Esophagus squamous epithelium (tissue), 4 donors: ENCODE measurements at regions not wholly inside any gene's neighbourhood (a gene's known extent, or its start where the extent isn't known, plus 50 kb on each side); places are given as distances from the start of the nearest gene placed in this dataset.

ENCODE experiments used
- CTCF ChIP-seq, 6 experiments: fragments of 450-650 bp in 4 of 6; fragments of 200-600 bp in 2 of 6; sonication (generic) in 2 of 6; IDR thresholded peaks; one replicate each; pipeline ENCODE4 v1.5.1; 2016 to 2019; ENCODE audit warnings: antibody characterized with exemption in 6 of 6, mild to moderate bottlenecking in 4 of 6, moderate library complexity in 4 of 6
- POLR2A ChIP-seq, 4 donors: fragments of 450-650 bp; IDR thresholded peaks; one replicate each; pipeline ENCODE4 v1.6.1; 2017; ENCODE audit warnings: antibody characterized with exemption in 4 of 4, mild to moderate bottlenecking in 4 of 4, moderate library complexity in 3 of 4

- TF ChIP-seq CTCF (IDR thresholded peaks at IDR 0.05) (no peak), POLR2A (IDR thresholded peaks at IDR 0.05) (no peak)
Measured at GRCh38 chr14:65329481-65329880, 83.0 kb upstream of the FUT8 start.
